Esophagus muscularis mucosa (tissue), 4 donors: ENCODE measurements at regions not wholly inside any gene's neighbourhood (a gene's known extent, or its start where the extent isn't known, plus 50 kb on each side); places are given as distances from the start of the nearest gene placed in this dataset.

Experiments
- DNase-seq: peaks from one replicate; pipeline ENCODE4 v3.0.0-alpha.2; 2017; ENCODE audit errors: extremely low spot score
- H3K27ac ChIP-seq, 4 donors: fragments of 200-600 bp; sonication (generic); replicated peaks in 1 of 4; 1 replicate in 3 of 4; 2 replicates in 1 of 4; pipeline ENCODE4 v1.5.1; 2016 to 2019; ENCODE audit warnings: mild to moderate bottlenecking in 1 of 4
- H3K27me3 ChIP-seq, 4 donors: fragments of 200-600 bp; sonication (generic); one replicate each; pipeline versions ENCODE4 v1.5.1 to v1.6.0; 2016 to 2019
- H3K36me3 ChIP-seq, 4 donors: fragments of 200-600 bp; sonication (generic); one replicate each; pipeline ENCODE4 v1.5.1; 2016 to 2019
- H3K4me1 ChIP-seq, 4 donors: fragments of 200-600 bp; sonication (generic); one replicate each; pipeline ENCODE4 v1.5.1; 2016 to 2019
- H3K4me3 ChIP-seq, 4 donors: fragments of 200-600 bp; sonication (generic); 1 replicate in 2 of 4; 2 replicates in 2 of 4; pipeline ENCODE4 v1.5.1; 2016 to 2019; ENCODE audit warnings: mild to moderate bottlenecking in 4 of 4, moderate library complexity in 1 of 4
- H3K9me3 ChIP-seq, 4 donors: fragments of 200-600 bp; sonication (generic); 1 replicate in 3 of 4; 2 replicates in 1 of 4; pipeline ENCODE4 v1.5.1; 2016 to 2019
- EP300 ChIP-seq: sonication (generic); formaldehyde crosslinking; IDR thresholded peaks from one replicate; pipeline ENCODE4 v1.6.1; 2017; ENCODE audit warnings: antibody characterized with exemption
- POLR2A ChIP-seq: fragments of 450-650 bp; IDR thresholded peaks from one replicate; pipeline ENCODE4 v1.6.1; 2017; ENCODE audit warnings: antibody characterized with exemption, moderate library complexity, mild to moderate bottlenecking, low read depth
- POLR2AphosphoS5 ChIP-seq, 2 donors: sonication (generic); formaldehyde crosslinking; IDR thresholded peaks; one replicate each; pipeline ENCODE4 v1.6.1; 2017; ENCODE audit warnings: antibody characterized with exemption in 2 of 2
- WGBS: methylation state at CpG from one replicate; pipeline ENCODE4 v1.1.5; 2018; 5-methylcytosine and 5-hydroxymethylcytosine counted together
- intact Hi-C: fragments of 100-400 bp; cut with DNase I; formaldehyde crosslinking; loops from one replicate; pipeline ENCODE4 v1.15.1; 2023
- TF ChIP-seq, protein P1 (sequence below), 3 experiments: fragments of 200-600 bp in 2 of 3; fragments of 450-650 bp in 1 of 3; sonication (generic) in 2 of 3; IDR thresholded peaks; one replicate each; pipeline ENCODE4 v1.5.1; 2017 to 2019; ENCODE audit warnings: antibody characterized with exemption in 3 of 3, mild to moderate bottlenecking in 2 of 3, moderate library complexity in 1 of 3

DNA sequence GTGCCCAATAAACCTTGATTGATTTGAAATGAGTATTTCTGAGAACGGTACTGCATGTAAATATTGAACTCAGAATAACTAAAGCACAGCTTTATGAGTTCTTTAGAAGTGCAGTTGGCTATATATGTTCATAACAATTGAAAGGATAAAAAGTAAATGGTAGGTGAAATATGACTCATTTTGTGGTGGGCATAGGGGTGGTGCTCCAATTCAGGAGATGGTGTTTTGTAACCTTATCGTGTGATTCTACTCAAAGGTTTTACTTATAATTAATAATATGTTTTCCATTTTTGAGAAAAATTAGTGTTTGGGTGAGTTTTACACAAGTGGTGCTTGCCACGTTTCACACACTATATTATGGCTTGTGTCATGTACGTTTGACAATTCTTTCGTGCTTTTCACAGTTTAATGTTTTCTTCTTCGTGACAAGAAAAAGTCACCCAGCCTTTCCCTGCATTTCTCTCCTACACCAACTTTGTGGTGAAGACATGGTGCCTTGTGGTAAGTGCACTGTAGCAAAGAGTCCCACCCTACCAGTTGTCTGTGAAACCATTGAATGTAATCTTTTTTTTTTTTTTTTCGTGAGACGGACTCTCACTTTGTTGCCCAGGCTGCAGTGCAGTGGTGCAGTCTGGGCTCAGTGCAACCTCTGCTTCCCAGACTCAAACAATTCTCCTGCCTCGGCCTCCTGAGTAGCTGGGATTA, 492.5 kb upstream of the SGCD start:
- 87% methylated on average over 9 of the region's 9 CpGs for WGBS
- no peak overlapping the region for H3K4me3 ChIP-seq
- DNase-seq, result no peak
- no peak for TF ChIP-seq POLR2AphosphoS5 (IDR thresholded peaks at IDR 0.05)
- H3K9me3 ChIP-seq, result no peaks in the 10 kb centered on the region
- H3K27ac ChIP-seq, result no peak overlapping the region
- no peaks in the 10 kb centered on the region for H3K27me3 ChIP-seq
- H3K36me3 ChIP-seq, result no peaks in the 10 kb centered on the region
- intact Hi-C loops, result no loop called here
- H3K4me1 ChIP-seq, result no peaks in the 10 kb centered on the region

DNA sequence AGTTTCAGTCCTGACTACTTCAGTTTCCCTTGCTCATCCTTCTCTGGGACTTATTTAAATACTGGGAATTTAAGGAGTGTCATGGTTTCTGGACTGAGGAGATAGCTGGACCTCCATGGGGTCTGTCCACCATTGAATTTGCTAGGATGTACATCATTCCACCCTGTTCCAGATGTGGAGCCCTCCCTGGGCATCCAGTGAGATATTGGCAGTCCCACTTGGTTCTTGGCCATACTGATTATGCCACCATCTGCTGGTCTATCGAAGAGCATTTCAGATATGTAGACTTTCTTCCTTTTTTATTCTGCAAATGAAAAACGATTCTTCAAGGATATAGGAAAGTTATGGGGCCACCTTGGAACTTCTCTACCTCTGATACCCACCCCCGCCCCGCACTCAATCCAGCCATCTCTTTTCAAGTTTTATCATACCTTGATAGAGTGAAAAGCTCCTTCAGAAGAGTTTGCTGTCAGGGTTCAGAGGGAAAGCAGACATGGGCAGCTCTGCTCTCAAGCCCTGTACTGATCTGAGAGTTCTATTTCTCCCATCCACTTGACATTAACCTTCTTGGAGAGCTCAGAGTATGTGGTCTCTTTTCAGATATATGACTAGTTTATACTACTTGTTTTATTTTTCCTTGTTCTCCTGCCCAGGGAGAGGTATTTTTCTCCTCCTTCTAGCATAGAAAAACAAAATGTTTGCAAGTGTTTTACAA, 490.7 kb upstream of the SGCD start:
- TF ChIP-seq POLR2A, result no peak
- no peak for TF ChIP-seq EP300
- TF ChIP-seq, protein P1, sequence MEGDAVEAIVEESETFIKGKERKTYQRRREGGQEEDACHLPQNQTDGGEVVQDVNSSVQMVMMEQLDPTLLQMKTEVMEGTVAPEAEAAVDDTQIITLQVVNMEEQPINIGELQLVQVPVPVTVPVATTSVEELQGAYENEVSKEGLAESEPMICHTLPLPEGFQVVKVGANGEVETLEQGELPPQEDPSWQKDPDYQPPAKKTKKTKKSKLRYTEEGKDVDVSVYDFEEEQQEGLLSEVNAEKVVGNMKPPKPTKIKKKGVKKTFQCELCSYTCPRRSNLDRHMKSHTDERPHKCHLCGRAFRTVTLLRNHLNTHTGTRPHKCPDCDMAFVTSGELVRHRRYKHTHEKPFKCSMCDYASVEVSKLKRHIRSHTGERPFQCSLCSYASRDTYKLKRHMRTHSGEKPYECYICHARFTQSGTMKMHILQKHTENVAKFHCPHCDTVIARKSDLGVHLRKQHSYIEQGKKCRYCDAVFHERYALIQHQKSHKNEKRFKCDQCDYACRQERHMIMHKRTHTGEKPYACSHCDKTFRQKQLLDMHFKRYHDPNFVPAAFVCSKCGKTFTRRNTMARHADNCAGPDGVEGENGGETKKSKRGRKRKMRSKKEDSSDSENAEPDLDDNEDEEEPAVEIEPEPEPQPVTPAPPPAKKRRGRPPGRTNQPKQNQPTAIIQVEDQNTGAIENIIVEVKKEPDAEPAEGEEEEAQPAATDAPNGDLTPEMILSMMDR (IDR thresholded peaks at IDR 0.05), result no peak
- no peak for TF ChIP-seq POLR2AphosphoS5 (IDR thresholded peaks at IDR 0.05)
- no peak for DNase-seq

DNA sequence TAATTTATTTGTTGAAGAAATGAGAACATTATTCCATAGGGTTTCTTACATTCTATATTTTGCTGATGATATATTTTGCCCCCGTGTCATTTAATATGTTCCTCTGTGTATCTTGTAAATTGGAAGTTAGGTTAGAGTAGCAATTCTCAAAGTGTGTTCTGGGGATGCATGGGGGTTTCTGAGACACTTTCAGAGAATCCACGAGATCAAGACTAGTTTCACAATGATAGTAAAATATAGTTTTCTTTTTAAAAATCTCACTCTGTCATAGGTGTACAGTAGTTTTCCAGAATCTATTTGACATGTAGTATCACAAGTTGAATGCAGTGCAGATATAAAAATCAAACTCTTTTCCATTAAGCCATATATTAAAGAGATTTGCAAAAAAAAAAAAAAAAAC, 488.6 kb upstream of the SGCD start:
- no peak overlapping the region for H3K27ac ChIP-seq
- WGBS, result 84% methylated on average over 2 of the region's 2 CpGs
- no peak for DNase-seq
- no peaks in the 10 kb centered on the region for H3K27me3 ChIP-seq
- H3K4me1 ChIP-seq, result no peaks in the 10 kb centered on the region
- TF ChIP-seq POLR2A (no peak), POLR2AphosphoS5 (IDR thresholded peaks at IDR 0.05) (no peak), EP300 (no peak)
- TF ChIP-seq, protein P1 (IDR thresholded peaks at IDR 0.05), result no peak
- H3K9me3 ChIP-seq, result no peaks in the 10 kb centered on the region
- H3K4me3 ChIP-seq, result no peak overlapping the region
- intact Hi-C loops, result no loop called here
- no peaks in the 10 kb centered on the region for H3K36me3 ChIP-seq

More for the DNA sequence above, 490.7 kb upstream of the SGCD start:
- intact Hi-C loops, result no loop called here
- H3K4me3 ChIP-seq, result no peak overlapping the region
- no peaks in the 10 kb centered on the region for H3K27me3 ChIP-seq
- H3K9me3 ChIP-seq, result no peaks in the 10 kb centered on the region
- no peaks in the 10 kb centered on the region for H3K36me3 ChIP-seq
- 83% methylated on average over 3 of the region's 4 CpGs for whole genome bisulfite sequencing
- no peak overlapping the region for H3K27ac ChIP-seq
- H3K4me1 ChIP-seq, result no peaks in the 10 kb centered on the region

DNA sequence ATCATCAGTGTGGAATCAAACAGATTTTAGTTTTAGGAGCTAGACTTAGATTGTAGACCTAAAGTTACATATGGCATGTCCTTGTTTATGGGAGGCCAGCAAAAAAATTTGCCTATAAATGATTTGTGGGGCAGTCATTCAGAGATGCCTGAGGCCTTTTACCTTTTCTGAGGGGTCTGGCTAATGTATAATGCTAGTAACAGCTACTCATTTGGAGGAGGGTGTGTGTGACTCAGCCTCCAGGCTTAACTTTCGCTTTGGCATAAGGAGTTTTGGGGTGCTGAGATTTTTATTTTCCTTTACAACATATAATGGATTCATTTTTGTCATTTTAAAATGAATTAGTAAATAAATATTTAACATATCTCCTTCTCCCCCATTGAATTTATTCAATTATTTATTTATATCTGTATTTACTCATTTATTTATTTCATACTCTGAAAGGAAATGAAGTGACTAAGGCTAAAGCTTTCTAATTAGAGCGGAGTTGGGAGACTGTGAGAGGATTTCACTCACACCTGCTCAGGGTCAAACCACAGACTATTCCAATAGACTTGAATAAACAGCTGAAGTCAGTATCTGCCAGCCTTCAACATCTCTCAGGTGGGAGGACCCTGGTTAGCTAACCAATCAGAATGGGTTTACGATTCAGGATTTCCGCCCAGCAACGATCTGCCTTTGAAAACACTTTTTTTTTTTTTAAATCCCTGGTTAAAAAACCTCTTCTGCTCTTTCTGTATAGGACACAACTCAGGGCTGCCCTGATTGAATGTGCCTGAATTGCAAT, 487.5 kb upstream of the SGCD start:
- Histone ChIP-seq H3K27me3 (no peaks in the 10 kb centered on the region), H3K9me3 (no peaks in the 10 kb centered on the region), H3K4me3 (no peak overlapping the region), H3K4me1 (no peaks in the 10 kb centered on the region), H3K36me3 (no peaks in the 10 kb centered on the region), H3K27ac (no peak overlapping the region)
- WGBS, result 69% methylated on average over 5 of the region's 5 CpGs
- TF ChIP-seq, protein P1 (IDR thresholded peaks at IDR 0.05), result no peak
- TF ChIP-seq EP300, result no peak
- no peak for TF ChIP-seq POLR2A
- TF ChIP-seq POLR2AphosphoS5 (IDR thresholded peaks at IDR 0.05), result no peak
- intact Hi-C loops, result no loop called here
- no peak for DNase-seq

DNA sequence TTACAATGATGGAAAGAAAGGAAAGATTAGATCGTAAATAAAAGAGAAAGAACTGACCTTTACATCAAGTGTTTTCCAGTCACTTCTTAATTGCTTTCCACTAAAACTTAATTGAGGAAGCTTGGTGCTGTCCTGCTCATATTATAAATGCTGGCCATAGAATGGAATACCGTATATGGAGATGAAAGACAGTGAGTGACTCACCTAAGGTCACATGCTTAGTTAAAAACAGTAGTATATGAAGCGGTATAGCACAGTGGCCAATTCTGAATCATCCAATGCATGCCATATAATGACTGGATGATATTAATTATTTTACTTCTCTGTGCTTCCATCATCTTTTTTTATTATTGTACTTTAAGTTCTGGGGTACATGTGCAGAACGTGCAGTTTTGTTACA, 482.4 kb upstream of the SGCD start:
- intact Hi-C loops, result no loop called here

More for the DNA sequence above, 482.4 kb upstream of the SGCD start:
- H3K27me3 ChIP-seq, result no peaks in the 10 kb centered on the region
- H3K36me3 ChIP-seq, result no peaks in the 10 kb centered on the region
- 83% methylated on average over 4 of the region's 4 CpGs for WGBS
- TF ChIP-seq, protein P1 (IDR thresholded peaks at IDR 0.05), result no peak
- TF ChIP-seq POLR2AphosphoS5 (IDR thresholded peaks at IDR 0.05), result no peak
- TF ChIP-seq EP300, result no peak
- TF ChIP-seq POLR2A, result no peak
- H3K4me1 ChIP-seq, result no peaks in the 10 kb centered on the region
- H3K4me3 ChIP-seq, result no peak overlapping the region
- H3K9me3 ChIP-seq, result no peaks in the 10 kb centered on the region
- H3K27ac ChIP-seq, result no peak overlapping the region
- DNase-seq, result no peak
